Tibial nerve (tissue), 4 donors: ENCODE measurements at regions not wholly inside any gene's neighbourhood (a gene's known extent, or its start where the extent isn't known, plus 50 kb on each side); places are given as distances from the start of the nearest gene placed in this dataset.

Source experiments
- CTCF ChIP-seq, 5 experiments: fragments of 200-600 bp in 3 of 5; fragments of 450-650 bp in 2 of 5; sonication (generic) in 3 of 5; IDR thresholded peaks; one replicate each; pipeline ENCODE4 v1.5.1; 2016 to 2019; ENCODE audit warnings: antibody characterized with exemption in 5 of 5, mild to moderate bottlenecking in 3 of 5, moderate library complexity in 2 of 5
- EP300 ChIP-seq, 2 donors: sonication (generic); formaldehyde crosslinking; IDR thresholded peaks; one replicate each; pipeline ENCODE4 v1.6.1; 2017; ENCODE audit warnings: antibody characterized with exemption in 2 of 2, mild to moderate bottlenecking in 1 of 2
- POLR2A ChIP-seq, 2 donors: fragments of 450-650 bp; IDR thresholded peaks; one replicate each; pipeline ENCODE4 v1.6.1; 2017; ENCODE audit warnings: antibody characterized with exemption in 2 of 2, mild to moderate bottlenecking in 2 of 2, moderate library complexity in 2 of 2

GRCh38 chr2:126575631-126576030 is 80.3 kb upstream of the GYPC start:
- TF ChIP-seq CTCF (IDR thresholded peaks at IDR 0.05): no peak
- TF ChIP-seq POLR2A (IDR thresholded peaks at IDR 0.05): no peak
- no peak for TF ChIP-seq EP300 (IDR thresholded peaks at IDR 0.05)
